ENCODE measurements at regions not wholly inside any gene's neighbourhood (a gene's known extent, or its start where the extent isn't known, plus 50 kb on each side); places are given as distances from the start of the nearest gene placed in this dataset.

DNA sequence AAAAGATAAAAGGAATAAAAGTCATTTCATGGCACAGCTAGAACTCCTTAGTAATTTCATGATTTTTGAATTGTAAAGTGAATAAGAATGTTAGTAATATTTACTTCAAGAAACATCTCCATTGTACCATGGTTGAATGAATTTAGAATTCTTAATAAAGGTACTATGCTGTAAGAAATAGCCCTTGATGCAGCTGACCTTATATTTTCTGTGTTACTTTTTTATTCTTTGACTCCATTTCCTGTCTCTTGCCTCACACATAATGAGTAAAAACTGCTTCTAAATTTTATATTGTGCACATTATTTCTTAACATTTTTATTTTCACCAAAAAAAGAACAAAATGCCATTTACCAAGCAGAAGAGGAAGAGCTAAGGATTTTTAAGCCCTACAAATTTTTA, 81.9 kb upstream of the PDHA2 start:
- TF ChIP-seq, protein P1, sequence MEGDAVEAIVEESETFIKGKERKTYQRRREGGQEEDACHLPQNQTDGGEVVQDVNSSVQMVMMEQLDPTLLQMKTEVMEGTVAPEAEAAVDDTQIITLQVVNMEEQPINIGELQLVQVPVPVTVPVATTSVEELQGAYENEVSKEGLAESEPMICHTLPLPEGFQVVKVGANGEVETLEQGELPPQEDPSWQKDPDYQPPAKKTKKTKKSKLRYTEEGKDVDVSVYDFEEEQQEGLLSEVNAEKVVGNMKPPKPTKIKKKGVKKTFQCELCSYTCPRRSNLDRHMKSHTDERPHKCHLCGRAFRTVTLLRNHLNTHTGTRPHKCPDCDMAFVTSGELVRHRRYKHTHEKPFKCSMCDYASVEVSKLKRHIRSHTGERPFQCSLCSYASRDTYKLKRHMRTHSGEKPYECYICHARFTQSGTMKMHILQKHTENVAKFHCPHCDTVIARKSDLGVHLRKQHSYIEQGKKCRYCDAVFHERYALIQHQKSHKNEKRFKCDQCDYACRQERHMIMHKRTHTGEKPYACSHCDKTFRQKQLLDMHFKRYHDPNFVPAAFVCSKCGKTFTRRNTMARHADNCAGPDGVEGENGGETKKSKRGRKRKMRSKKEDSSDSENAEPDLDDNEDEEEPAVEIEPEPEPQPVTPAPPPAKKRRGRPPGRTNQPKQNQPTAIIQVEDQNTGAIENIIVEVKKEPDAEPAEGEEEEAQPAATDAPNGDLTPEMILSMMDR (IDR thresholded peaks at IDR 0.05; ENCODE audit: poor library complexity, severe bottlenecking), result no peak
- TF ChIP-seq POLR2AphosphoS5 (IDR thresholded peaks at IDR 0.05) (no peak), SMC3 (conservative IDR thresholded peaks at IDR 0.05; ENCODE audit: poor library complexity) (no peak)

Data from neural cell (in vitro differentiated cells).